Subcutaneous abdominal adipose tissue (tissue), 5 donors: ENCODE measurements at regions not wholly inside any gene's neighbourhood (a gene's known extent, or its start where the extent isn't known, plus 50 kb on each side); places are given as distances from the start of the nearest gene placed in this dataset.

Source experiments
- H3K27ac ChIP-seq: one replicate; pipeline ENCODE4 v1.7.0; 2013; ENCODE audit warnings: low read depth, mild to moderate bottlenecking, inconsistent platforms, low read length, moderate library complexity
- H3K27me3 ChIP-seq, 5 donors: one replicate each; pipeline ENCODE4 v1.7.0; 2013; ENCODE audit warnings: low read length in 5 of 5, inconsistent platforms in 1 of 5; ENCODE audit not compliant: control insufficient read depth in 5 of 5, insufficient read depth in 4 of 5
- H3K36me3 ChIP-seq, 5 donors: one replicate each; pipeline ENCODE4 v1.7.0; 2013; ENCODE audit warnings: low read length in 5 of 5; ENCODE audit not compliant: control insufficient read depth in 5 of 5, insufficient read depth in 5 of 5
- H3K4me1 ChIP-seq, 5 donors: one replicate each; pipeline ENCODE4 v1.7.0; 2013; ENCODE audit warnings: low read length in 5 of 5, mild to moderate bottlenecking in 3 of 5, moderate library complexity in 1 of 5; ENCODE audit not compliant: control insufficient read depth in 5 of 5, insufficient read depth in 5 of 5
- H3K4me3 ChIP-seq, 5 donors: one replicate each; pipeline ENCODE4 v1.7.0; 2013; ENCODE audit warnings: low read length in 5 of 5, low read depth in 1 of 5
- H3K9ac ChIP-seq, 5 donors: one replicate each; pipeline ENCODE4 v1.7.0; 2013; ENCODE audit warnings: low read length in 5 of 5, mild to moderate bottlenecking in 4 of 5, moderate library complexity in 3 of 5
- H3K9me3 ChIP-seq, 5 donors: one replicate each; pipeline ENCODE4 v1.7.0; 2013; ENCODE audit warnings: low read length in 5 of 5; ENCODE audit not compliant: control insufficient read depth in 5 of 5
- donor health status: healthy.
- donor health status: healthy.
- donor health status: healthy.
- donor health status: healthy.
- donor health status: healthy.

DNA sequence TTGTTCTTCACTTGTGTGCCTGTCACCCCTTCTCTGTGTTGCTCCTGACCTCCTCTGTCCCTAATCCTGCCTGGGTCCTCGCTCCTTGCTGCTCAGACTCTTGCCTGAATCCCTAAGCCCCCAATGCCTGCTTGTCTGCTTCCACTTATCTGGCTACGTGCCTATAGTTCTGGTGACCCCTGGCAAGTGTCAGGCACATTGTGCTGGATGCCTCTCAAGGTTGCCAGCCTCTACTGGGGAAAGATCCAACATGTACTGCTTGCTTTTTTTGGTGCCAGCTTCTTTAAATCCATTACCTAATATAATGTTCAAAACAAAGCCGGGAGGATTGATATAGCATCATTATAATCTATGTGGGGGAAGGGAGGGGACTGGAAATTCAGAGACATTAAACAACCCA, 448.0 kb upstream of the CCDC196 start:
- Histone ChIP-seq H3K36me3 (no peaks in the 10 kb centered on the region), H3K27me3 (no peaks in the 10 kb centered on the region), H3K4me3 (no peak overlapping the region), H3K9me3 (no peaks in the 10 kb centered on the region), H3K9ac (no peak overlapping the region), H3K27ac (no peak overlapping the region), H3K4me1 (peaks cover 0 to 10% (median 7%) of the 10 kb centered on the region in 5 donors)

DNA sequence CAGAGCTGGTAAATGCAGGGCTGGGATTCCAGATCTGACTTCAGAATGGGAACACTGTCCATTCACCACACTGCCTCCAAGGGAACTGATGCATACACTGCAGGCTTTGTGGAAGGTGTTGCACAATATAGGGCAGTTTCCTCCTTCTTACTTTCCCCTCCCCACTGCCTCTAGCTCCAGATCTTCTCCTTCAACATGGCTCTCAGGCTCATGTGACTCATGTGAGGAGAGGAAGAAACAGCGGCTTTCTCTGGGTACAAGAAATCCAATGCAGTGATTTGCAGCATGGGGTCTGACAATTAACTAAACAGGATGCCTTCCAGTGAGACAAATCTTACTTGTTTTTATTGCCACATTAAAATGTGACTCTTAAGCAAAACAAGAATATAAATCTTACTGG, 447.6 kb upstream of the CCDC196 start:
- no peak overlapping the region for H3K27ac ChIP-seq
- H3K4me1 ChIP-seq, result peaks cover 0 to 10% (median 7%) of the 10 kb centered on the region in 5 donors
- H3K9me3 ChIP-seq, result no peaks in the 10 kb centered on the region
- H3K4me3 ChIP-seq, result no peak overlapping the region
- H3K36me3 ChIP-seq, result no peaks in the 10 kb centered on the region
- no peak overlapping the region for H3K9ac ChIP-seq
- no peaks in the 10 kb centered on the region for H3K27me3 ChIP-seq

DNA sequence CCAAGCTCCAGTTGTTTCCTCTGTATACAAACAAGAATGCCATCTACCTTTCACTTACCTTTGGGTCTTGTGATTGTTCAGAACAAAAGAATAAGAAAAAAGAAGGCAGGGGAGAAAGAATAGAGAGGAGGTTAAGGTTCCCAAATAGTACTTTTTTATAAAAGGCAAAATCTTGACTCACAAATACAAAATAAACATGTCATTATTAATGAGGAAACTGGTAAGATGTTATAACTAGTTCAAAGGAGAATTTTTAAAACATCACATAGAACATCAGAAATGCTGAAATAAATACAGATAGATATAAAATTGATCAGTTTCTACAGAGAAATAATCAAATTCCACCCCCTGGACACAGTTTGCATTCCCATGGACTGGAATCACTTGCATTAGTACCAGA, 446.7 kb upstream of the CCDC196 start:
- H3K9me3 ChIP-seq, result no peaks in the 10 kb centered on the region
- no peaks in the 10 kb centered on the region for H3K27me3 ChIP-seq
- no peak overlapping the region for H3K27ac ChIP-seq
- no peak overlapping the region for H3K4me3 ChIP-seq
- H3K36me3 ChIP-seq, result no peaks in the 10 kb centered on the region
- no peak overlapping the region for H3K9ac ChIP-seq
- H3K4me1 ChIP-seq, result peaks cover 0 to 10% (median 4%) of the 10 kb centered on the region in 5 donors

DNA sequence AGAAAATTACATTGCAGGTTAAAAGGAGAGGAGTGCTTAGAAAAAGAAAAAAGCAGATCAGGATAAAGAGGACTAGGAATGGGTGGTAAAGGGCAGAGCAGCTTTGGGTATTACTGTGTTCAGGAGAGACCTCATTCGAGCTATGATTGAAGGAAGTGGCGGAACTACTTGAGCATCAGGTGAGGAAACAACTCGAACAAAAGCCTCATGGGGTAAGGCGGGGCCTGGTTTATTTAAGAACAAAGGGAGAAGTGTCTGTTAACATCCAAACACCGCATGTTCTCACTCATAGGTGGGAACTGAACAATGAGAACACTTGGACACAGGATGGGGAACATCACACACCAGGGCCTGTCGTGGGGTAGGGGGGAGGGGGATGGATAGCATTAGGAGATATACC, 444.6 kb upstream of the CCDC196 start:
- Histone ChIP-seq H3K27ac (no peak overlapping the region), H3K9ac (no peak overlapping the region), H3K4me1 (peaks cover 0 to 10% (median 4%) of the 10 kb centered on the region in 5 donors), H3K27me3 (no peaks in the 10 kb centered on the region), H3K36me3 (no peaks in the 10 kb centered on the region), H3K4me3 (no peak overlapping the region), H3K9me3 (no peaks in the 10 kb centered on the region)

DNA sequence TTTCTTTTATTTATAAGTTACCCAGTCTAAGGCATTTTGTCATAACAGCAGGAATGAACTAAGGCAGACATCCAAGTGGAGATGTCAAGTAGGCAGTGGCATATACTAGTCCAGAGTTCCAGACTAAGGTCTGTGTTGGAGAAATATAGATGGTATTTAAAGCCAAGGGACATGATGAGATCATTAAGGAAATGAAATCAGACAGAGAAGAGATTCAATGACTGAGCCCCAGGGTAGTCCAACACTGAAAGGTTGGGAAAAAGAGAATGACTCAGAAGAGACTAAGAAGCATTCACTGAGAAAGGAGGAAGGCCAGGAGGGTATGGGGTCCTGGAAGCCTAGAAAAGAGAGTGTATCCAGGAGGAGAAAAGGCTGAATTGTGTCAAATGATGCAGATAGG, 442.2 kb upstream of the CCDC196 start:
- H3K4me3 ChIP-seq, result no peak overlapping the region
- no peaks in the 10 kb centered on the region for H3K36me3 ChIP-seq
- no peak overlapping the region for H3K9ac ChIP-seq
- no peaks in the 10 kb centered on the region for H3K27me3 ChIP-seq
- H3K27ac ChIP-seq, result no peak overlapping the region
- no peaks in the 10 kb centered on the region for H3K9me3 ChIP-seq
- no peaks in the 10 kb centered on the region for H3K4me1 ChIP-seq

DNA sequence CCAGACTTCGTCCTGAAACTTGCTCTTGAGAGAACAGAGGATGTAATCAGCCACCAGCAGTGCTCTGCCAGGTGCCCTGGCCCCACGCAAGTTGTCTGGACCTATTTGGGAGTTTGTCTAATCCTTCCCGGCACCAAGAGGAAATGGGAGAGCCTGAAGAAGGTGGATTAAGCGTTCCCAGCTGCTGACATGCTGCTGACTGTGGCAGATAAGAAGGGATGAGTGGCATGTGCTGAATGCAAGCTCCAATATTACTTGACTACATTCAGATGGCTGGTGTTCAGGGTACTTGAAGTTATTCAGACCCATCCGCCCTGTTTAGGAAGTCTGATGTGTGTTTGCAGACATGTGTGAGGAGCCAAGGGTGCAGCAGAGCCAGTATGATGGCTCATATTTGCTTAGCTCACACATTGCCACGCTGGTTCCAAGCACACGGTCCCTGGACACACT, 440.6 kb upstream of the CCDC196 start:
- Histone ChIP-seq H3K4me3 (no peak overlapping the region), H3K27ac (no peak overlapping the region), H3K36me3 (no peaks in the 10 kb centered on the region)

DNA sequence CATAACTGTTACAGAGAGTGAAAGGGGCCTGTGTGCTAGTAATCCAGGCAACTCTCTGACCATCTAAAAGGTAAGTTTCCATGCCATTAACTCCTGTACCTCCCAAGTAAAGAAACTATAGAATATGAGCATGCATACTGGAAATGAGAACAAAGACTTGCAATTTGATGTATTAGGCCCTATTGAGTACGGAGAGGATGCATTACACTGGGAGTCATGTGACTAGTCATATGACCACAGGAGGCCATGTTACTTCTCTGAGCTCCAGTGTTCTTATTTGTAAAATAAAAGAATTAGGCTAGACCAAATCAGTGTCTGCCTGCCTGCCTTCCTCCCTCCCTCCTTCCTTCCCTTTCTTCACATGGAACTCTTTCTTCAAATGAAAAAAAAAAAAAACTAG, 440.1 kb upstream of the CCDC196 start:
- Histone ChIP-seq H3K4me3 (no peak overlapping the region), H3K27ac (no peak overlapping the region), H3K4me1 (no peaks in the 10 kb centered on the region), H3K27me3 (no peaks in the 10 kb centered on the region), H3K9me3 (no peaks in the 10 kb centered on the region), H3K36me3 (no peaks in the 10 kb centered on the region), H3K9ac (no peak overlapping the region)

More for the DNA sequence above, 440.6 kb upstream of the CCDC196 start:
- H3K27me3 ChIP-seq, result no peaks in the 10 kb centered on the region
- no peaks in the 10 kb centered on the region for H3K9me3 ChIP-seq
- no peaks in the 10 kb centered on the region for H3K4me1 ChIP-seq
- H3K9ac ChIP-seq, result no peak overlapping the region

DNA sequence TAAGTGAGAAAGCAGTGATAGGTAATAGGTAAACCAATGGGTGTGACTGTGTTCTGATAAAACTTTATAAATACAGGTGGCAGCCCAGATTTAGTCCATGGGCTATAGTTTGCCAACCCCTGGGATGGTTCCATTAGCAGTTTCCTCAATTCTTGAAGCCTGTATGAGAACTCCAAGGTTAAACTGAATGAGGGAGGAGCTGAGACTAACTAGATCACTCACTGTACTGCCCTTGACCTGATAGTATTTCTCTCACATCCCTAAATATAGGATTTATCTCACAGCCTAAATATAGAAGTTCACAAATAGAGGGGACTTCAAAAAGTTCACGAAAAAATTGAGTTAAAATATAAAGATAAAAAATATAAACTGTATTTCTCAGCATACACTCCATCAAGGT, 439.6 kb upstream of the CCDC196 start:
- Histone ChIP-seq H3K9ac (no peak overlapping the region), H3K27ac (no peak overlapping the region), H3K27me3 (no peaks in the 10 kb centered on the region), H3K4me1 (no peaks in the 10 kb centered on the region), H3K9me3 (no peaks in the 10 kb centered on the region), H3K36me3 (no peaks in the 10 kb centered on the region), H3K4me3 (no peak overlapping the region)

DNA sequence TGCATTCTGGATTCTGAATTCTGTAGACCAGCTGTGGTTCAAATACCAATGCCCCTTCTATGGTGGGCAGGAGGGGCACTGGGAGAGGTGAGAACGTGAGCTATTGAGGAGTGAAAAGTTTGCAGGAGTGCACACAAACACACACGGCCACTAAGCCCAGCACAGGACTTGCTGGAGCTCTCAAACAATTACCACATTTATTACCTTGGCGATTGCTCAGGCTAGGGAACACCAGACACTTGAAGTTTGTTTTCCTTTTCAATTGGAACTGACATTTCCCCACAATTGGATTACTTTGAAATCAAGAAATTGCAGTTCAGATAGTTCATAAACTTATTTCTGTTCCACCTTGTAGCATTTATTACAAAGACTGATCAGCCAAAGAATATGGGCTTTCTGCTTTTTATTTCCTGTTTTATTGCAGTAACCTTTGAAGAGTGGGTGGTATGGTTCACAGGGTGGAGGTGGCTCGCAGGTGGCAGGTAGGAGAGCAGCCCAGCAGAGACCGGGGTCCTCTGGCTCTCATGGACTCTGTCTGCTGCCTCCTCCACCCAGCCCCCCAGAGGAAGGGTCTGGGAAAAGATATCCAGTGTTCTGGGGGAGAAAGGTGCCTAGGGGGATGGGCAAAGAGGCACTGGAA, 429.8 kb upstream of the CCDC196 start:
- Histone ChIP-seq H3K4me1 (no peaks in the 10 kb centered on the region), H3K4me3 (no peak overlapping the region), H3K9me3 (peaks cover 0 to 5% (median 0%) of the 10 kb centered on the region in 5 donors), H3K36me3 (no peaks in the 10 kb centered on the region), H3K27me3 (no peaks in the 10 kb centered on the region), H3K27ac (no peak overlapping the region), H3K9ac (no peak overlapping the region)

DNA sequence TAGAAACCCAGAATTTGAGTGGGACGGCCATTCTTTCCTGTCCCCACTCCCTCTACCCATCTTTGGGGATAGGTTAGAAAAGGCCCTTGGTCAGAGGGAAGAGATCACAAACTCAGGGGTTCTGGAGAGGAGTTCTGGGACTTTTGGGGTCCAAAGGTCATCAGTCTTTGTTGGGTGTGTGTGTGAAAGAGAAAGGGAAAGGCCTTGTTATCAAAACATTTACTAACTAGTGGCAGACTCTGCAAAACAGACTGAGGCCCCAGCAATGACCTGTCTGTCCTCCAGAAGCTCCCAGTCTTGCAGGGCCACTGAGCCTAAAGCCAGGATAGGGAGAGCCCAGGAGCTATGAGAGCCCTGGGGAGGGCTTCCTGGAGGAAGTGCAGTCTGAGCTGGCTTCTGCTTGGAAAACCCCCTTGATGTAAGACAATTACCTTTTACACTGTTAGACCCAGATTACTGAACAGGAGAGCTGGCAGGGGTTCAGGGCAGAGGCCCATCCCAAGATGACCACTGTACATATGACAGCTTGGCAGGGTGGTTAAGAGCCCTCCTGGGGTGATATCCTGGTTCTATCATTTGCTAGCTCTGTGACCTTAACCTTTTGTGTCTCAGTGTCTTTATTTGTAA, 429.1 kb upstream of the CCDC196 start:
- no peaks in the 10 kb centered on the region for H3K27me3 ChIP-seq
- no peak overlapping the region for H3K27ac ChIP-seq
- no peaks in the 10 kb centered on the region for H3K4me1 ChIP-seq
- no peak overlapping the region for H3K9ac ChIP-seq
- peaks cover 0 to 5% (median 0%) of the 10 kb centered on the region in 5 donors for H3K9me3 ChIP-seq
- no peak overlapping the region for H3K4me3 ChIP-seq
- H3K36me3 ChIP-seq, result no peaks in the 10 kb centered on the region
